ENCODE measurements at regions not wholly inside any gene's neighbourhood (a gene's known extent, or its start where the extent isn't known, plus 50 kb on each side); places are given as distances from the start of the nearest gene placed in this dataset.

DNA sequence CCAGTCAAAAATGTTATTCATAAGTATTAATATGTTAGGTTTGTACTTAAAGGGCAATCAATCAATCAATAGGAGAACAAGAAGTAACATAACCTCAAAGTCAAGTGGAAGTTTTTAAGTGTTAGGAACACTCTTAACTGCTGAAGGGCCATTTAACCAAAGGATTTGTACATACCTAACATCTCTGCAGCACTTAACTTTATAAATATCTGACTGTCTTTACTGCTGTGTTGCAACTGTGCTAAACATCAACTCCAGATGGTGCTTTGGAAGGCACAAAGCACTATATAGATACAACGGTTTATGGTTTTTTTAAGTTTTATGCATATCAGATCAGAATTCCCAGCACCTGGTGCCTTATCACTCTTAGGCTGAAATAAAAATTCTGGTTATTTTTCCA lies 604.9 kb upstream of the PTGER4 start:
- Histone ChIP-seq H3K4me3 (no peak overlapping the region), H3K27me3 (ENCODE audit: control insufficient read depth in 3 of 3, insufficient read depth in 3 of 3, low read length in 2 of 3) (peaks cover 0 to 20% (median 0%) of the 10 kb centered on the region in 3 donors), H3K9me3 (ENCODE audit: control insufficient read depth in 4 of 4, insufficient read depth in 3 of 4, low read length in 3 of 4) (peaks cover 0 to 3% (median 1%) of the 10 kb centered on the region in 4 donors), H3K4me1 (ENCODE audit: control insufficient read depth in 5 of 5, insufficient read depth in 5 of 5, low read length in 5 of 5) (peaks cover 0 to 2% (median 0%) of the 10 kb centered on the region in 5 donors), H3K9ac (ENCODE audit: insufficient read depth in 1 of 2, low read length in 2 of 2) (no peak overlapping the region), H3K27ac (ENCODE audit: low read depth in 1 of 2, low read length in 1 of 2) (no peak overlapping the region), H3K36me3 (ENCODE audit: control insufficient read depth in 4 of 4, insufficient read depth in 4 of 4, low read length in 4 of 4) (no peaks in the 10 kb centered on the region)
- ATAC-seq (ENCODE audit: insufficient read depth, low FRiP score) (no peak), DNase-seq (peak in 2 of 3 donors; percentile 50 to 72)
- TF ChIP-seq, protein P1, sequence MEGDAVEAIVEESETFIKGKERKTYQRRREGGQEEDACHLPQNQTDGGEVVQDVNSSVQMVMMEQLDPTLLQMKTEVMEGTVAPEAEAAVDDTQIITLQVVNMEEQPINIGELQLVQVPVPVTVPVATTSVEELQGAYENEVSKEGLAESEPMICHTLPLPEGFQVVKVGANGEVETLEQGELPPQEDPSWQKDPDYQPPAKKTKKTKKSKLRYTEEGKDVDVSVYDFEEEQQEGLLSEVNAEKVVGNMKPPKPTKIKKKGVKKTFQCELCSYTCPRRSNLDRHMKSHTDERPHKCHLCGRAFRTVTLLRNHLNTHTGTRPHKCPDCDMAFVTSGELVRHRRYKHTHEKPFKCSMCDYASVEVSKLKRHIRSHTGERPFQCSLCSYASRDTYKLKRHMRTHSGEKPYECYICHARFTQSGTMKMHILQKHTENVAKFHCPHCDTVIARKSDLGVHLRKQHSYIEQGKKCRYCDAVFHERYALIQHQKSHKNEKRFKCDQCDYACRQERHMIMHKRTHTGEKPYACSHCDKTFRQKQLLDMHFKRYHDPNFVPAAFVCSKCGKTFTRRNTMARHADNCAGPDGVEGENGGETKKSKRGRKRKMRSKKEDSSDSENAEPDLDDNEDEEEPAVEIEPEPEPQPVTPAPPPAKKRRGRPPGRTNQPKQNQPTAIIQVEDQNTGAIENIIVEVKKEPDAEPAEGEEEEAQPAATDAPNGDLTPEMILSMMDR (IDR thresholded peaks at IDR 0.05; ENCODE audit: control extremely low read depth, extremely low read depth): no peak
- WGBS, 2 donors: 67 to 78% methylated on average over 1 of the region's 1 CpG

DNA sequence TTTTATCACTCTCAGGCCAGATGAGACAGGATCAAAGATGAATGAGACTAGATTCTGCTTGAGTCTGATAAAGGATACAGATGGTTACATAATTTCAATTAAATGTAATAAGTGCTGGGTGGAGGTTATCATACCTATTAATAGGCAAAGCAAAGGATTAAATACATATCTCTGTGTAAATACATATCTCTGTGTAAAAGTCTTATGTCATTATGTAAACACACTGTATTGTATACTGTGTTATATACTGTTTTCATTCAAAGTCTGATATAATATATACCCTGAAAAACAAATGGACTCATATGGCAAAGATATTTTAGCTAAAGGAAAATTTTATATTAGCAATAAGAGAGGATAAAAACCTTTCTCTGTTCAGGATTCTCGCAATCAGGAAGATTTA lies 605.8 kb upstream of the PTGER4 start:
- H3K4me3 ChIP-seq: no peak overlapping the region
- no peak overlapping the region for H3K9ac ChIP-seq (ENCODE audit: insufficient read depth in 1 of 2, low read length in 2 of 2)
- no peaks in the 10 kb centered on the region for H3K36me3 ChIP-seq (ENCODE audit: control insufficient read depth in 4 of 4, insufficient read depth in 4 of 4, low read length in 4 of 4)
- no peak for DNase-seq
- TF ChIP-seq, protein P1 (IDR thresholded peaks at IDR 0.05; ENCODE audit: control extremely low read depth, extremely low read depth): no peak
- peaks cover 0 to 20% (median 0%) of the 10 kb centered on the region in 3 donors for H3K27me3 ChIP-seq (ENCODE audit: control insufficient read depth in 3 of 3, insufficient read depth in 3 of 3, low read length in 2 of 3)
- H3K4me1 ChIP-seq (ENCODE audit: control insufficient read depth in 5 of 5, insufficient read depth in 5 of 5, low read length in 5 of 5): peaks cover 0 to under 1% (median 0%) of the 10 kb centered on the region in 5 donors
- 89 to 96% methylated on average over 1 of the region's 1 CpG for WGBS, 2 donors
- no peak overlapping the region for H3K27ac ChIP-seq (ENCODE audit: low read depth in 1 of 2, low read length in 1 of 2)
- ATAC-seq (ENCODE audit: insufficient read depth, low FRiP score): no peak
- H3K9me3 ChIP-seq (ENCODE audit: control insufficient read depth in 4 of 4, insufficient read depth in 3 of 4, low read length in 3 of 4): peaks cover 0 to 4% (median 1%) of the 10 kb centered on the region in 4 donors

DNA sequence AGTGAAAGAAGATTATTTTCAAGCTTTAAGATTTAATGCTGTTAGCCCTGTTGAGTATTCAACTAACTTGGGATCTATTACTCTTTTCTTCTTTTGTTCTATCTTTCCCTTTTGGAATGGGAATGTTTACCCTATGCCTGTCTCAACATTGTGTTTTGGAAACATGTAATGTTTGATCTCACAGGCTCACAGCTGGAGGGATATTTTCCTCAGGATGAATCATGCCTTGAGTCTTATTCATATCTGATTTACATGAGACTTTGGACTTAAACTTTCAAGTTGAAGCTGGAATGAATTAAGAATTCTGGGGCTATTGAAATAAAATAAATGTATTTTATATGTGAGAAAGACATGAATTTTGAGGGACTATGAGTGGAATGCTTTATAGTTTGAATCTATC lies 607.8 kb upstream of the PTGER4 start:
- Histone ChIP-seq H3K27ac (ENCODE audit: low read depth in 1 of 2, low read length in 1 of 2) (no peak overlapping the region), H3K36me3 (ENCODE audit: control insufficient read depth in 4 of 4, insufficient read depth in 4 of 4, low read length in 4 of 4) (no peaks in the 10 kb centered on the region), H3K27me3 (ENCODE audit: control insufficient read depth in 3 of 3, insufficient read depth in 3 of 3, low read length in 2 of 3) (peaks cover 0 to 17% (median 0%) of the 10 kb centered on the region in 3 donors), H3K9ac (ENCODE audit: insufficient read depth in 1 of 2, low read length in 2 of 2) (no peak overlapping the region), H3K4me1 (ENCODE audit: control insufficient read depth in 5 of 5, insufficient read depth in 5 of 5, low read length in 5 of 5) (no peaks in the 10 kb centered on the region), H3K4me3 (no peak overlapping the region), H3K9me3 (ENCODE audit: control insufficient read depth in 4 of 4, insufficient read depth in 3 of 4, low read length in 3 of 4) (peaks cover 0 to 2% (median 1%) of the 10 kb centered on the region in 4 donors)
- TF ChIP-seq, protein P1 (IDR thresholded peaks at IDR 0.05; ENCODE audit: control extremely low read depth, extremely low read depth): no peak
- ATAC-seq (ENCODE audit: insufficient read depth, low FRiP score) (no peak), DNase-seq (no peak)

DNA sequence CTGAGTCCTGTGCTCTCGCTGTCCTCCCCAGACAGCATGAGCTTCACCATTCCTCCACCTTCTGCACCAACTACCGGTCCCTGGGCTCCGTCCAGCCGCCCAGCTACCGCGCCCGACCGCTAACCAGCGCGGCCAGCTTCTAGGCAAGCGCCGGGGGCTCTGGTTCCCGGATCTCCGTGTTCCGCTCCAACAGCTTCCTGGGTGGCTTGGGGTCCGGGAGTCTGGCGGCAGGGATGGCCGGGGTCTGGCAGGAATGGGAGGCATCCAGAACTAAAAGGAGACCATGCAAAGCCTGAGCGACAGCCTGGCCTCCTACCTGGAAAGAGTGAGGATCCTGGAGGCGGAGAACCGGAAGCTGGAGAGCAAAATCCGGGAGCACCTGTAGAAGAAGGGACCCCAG lies 613.1 kb upstream of the PTGER4 start:
- DNase-seq (no peak), ATAC-seq (ENCODE audit: insufficient read depth, low FRiP score) (no peak)
- 96 to 97% methylated on average over 22 of the region's 22 CpGs for WGBS, 2 donors
- no peaks in the 10 kb centered on the region for H3K4me1 ChIP-seq (ENCODE audit: control insufficient read depth in 5 of 5, insufficient read depth in 5 of 5, low read length in 5 of 5)
- H3K27ac ChIP-seq (ENCODE audit: low read depth in 1 of 2, low read length in 1 of 2): no peak overlapping the region
- no peak overlapping the region for H3K9ac ChIP-seq (ENCODE audit: insufficient read depth in 1 of 2, low read length in 2 of 2)
- H3K27me3 ChIP-seq (ENCODE audit: control insufficient read depth in 3 of 3, insufficient read depth in 3 of 3, low read length in 2 of 3): peaks cover 0 to 2% (median 0%) of the 10 kb centered on the region in 3 donors
- no peak overlapping the region for H3K4me3 ChIP-seq
- TF ChIP-seq, protein P1 (IDR thresholded peaks at IDR 0.05; ENCODE audit: control extremely low read depth, extremely low read depth): no peak
- no peaks in the 10 kb centered on the region for H3K36me3 ChIP-seq (ENCODE audit: control insufficient read depth in 4 of 4, insufficient read depth in 4 of 4, low read length in 4 of 4)
- H3K9me3 ChIP-seq (ENCODE audit: control insufficient read depth in 4 of 4, insufficient read depth in 3 of 4, low read length in 3 of 4): peaks cover 0 to 2% (median under 1%) of the 10 kb centered on the region in 4 donors
